NCI-H1694 treated with DMSO at 0.1 percent for 48 hours (cell line): ENCODE measurements at regions not wholly inside any gene's neighbourhood (a gene's known extent, or its start where the extent isn't known, plus 50 kb on each side); places are given as distances from the start of the nearest gene placed in this dataset.
"Not testable (repeated sequence)": the region's sequence is repeated elsewhere in the genome, so short reads cannot be mapped to it uniquely, and the experiment has no call there.

Source experiments
- DNase-seq: peaks from one replicate; lab custom pipeline; 2025; lab: John Stamatoyannopoulos, UW

DNA sequence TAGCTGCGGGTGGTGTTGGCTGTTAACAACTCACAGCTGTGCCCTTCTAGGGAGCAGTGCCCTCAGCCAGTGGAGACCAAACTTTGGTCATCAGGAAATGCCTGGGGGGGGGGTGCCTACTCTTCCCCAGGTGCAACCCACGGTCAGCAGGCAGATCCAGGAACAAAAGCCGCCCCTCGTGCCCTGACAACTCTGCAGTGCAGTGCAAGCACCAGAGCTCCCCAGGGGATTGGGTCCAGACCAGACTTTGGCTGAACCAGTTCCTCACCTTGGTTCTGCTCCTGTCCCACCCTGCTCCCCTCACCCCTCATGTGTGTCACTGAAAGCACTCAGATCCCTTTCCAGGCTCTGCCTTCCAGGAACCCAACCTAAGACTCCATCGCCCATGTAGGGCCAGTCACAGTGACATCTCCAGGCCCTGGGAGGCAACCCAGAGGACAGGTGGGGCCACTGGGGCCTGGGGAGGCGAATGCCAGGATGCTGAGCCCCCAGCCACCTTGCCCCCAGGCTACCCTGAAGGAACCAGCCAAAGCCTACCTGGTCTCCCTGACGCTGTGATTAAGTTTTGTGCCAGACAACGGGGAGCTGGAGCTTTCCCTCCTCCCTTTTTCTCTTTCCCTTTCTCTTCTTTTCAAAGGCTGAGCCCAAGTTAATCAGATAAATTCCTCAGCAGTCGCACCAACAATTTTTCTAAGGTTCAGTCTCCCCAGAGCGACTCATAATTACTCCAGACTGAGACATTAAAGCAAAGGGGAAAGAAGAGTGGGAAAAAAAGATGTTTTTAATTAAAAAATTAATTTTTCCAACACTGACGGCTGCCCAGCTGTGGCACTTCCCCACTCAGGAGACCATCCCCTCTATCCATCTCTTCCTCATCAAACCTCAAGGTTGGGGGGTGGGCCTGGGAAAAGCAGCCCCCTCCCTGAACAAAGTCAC lies 207.5 kb upstream of the LINGO1 start:
- DNase-seq = no peak

DNA sequence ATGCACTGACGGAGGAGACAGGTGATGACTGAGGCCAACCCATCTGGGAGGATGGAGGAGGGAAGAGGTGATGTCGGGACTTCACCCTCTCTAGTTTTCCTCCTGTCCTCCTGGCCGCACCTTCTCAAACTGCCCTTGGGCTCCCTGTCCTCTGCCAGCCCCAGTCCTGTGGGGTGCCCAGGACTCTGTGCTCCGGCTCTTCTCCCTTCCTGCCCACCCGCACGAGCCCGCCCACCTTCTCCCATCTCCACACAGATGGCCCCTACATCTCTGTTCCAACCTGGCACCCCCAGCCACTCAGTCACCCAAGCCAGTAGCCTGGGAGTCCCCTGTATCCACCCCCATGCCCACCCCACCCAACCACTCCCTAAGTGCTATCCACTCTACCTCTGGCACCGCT lies 206.7 kb upstream of the LINGO1 start:
- DNase-seq = no peak

DNA sequence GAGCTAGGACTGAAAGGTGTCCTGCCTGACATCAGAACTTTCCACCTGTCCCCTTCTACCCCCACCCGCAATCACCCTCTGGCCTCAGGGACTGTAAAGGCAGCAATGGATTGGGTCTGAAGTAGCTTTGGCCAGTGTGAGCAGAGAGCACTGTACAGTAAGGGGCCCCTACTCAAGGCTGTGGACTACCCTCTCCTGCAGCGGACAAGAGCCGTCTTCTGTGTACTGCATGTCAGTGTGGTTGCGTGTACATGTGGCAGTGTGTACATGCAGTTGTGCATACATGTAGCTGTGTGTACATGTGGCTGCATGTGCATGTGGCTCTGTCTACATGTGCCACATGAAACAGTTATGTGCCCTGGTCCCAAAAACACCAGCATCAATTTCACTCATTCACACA lies 205.9 kb upstream of the LINGO1 start:
- DNase-seq = no peak

DNA sequence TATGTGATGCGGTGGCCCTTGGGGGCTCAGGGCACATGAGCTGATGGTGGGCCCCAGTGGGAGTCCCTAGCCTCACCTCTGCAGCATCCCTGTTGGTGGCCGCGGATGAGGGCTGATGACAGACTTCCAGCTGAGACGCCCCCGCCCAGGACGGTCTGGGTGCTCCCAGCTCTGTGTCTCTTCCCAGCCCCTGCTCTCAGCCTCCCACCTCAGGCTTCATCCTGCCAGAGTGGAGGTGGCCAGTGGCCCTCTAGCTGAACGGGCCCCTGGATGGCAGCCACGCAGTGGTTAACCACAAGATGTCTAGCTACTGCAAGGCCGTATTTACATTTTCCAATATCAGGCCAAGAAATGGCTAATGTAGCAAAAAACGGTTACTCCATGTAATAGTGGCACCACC lies 205.3 kb upstream of the LINGO1 start:
- no peak for DNase-seq

DNA sequence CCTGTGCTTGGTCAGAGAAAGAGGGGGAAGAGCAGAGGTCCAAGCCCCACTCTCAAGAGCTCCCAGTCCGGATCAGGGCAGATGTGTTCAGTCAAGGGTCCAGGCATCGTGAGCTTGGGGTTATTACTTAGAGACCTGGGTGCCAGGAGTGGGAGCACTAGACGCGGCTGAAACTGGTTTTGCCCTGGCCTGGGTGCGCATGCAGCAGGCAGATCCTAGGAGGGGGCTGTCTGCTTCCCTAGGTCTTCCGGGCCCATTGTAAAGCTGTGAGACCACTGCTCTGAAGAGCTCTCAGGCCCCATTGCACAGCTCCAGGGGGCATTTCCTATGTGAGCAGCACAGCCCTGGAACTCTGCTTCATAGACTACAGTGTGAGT lies 204.9 kb upstream of the LINGO1 start:
- DNase-seq = no peak

DNA sequence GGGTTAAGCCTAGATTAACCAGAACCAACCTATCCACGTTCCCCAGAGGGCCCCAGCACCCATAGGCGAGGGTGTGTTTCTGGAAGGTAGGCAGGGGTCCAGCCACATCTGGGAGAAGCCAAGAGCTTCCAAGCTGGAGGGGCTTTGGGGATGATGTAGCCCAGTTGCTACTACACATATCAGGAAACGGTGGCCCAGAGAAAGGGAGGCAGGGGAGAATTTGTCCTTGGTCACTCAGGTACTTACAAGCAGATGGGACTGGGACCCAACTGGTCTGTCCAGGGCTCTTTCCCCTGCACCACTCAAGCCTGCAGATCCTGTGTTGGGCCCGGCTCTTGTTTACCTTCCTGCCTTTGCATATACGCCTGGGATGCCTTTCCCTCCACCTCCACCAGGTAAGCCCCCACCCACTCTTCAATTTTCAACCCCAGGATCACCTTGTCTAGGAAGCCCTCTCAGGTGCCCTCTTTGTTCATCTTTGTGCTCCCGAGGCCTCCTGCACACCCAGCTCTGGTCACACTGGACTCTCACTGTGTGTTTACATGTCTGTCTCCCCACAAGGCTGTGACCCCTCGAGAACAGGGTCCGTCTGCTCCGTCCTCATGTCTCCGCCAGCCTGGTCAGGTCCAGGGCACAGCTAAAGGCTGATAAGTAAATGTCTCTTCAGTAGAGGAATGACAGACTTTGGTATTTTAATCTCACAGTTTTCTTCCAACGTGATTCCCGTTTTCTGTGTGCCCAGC lies 204.4 kb upstream of the LINGO1 start:
- no peak for DNase-seq

DNA sequence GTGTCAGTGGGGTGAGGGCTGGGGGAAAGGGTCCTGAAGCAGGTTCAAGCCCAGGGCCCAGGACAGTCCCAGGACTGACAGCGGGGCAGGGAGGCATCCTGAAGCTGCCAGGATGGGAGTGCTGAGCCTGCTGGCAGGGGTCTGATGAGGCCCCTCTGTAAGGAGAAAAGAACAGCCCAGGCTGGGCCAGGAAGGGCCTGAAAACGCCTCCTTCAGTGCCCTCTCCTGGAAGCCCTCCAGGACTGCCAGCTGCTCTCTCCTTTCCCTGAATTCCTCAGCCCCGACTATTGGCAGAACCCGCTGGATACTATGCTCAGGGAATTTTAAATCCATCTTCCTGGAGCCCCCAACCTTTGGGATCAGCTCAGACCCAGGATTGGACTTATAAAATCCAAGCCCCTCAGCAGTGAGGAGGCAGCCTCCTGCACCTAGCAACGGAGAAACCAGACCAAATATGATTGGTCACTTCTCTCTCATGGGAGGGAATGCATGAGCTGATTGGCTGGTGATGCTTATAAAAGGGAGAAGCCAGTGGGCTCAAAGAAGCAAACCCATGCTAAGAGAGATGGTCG lies 203.5 kb upstream of the LINGO1 start:
- no peak for DNase-seq

DNA sequence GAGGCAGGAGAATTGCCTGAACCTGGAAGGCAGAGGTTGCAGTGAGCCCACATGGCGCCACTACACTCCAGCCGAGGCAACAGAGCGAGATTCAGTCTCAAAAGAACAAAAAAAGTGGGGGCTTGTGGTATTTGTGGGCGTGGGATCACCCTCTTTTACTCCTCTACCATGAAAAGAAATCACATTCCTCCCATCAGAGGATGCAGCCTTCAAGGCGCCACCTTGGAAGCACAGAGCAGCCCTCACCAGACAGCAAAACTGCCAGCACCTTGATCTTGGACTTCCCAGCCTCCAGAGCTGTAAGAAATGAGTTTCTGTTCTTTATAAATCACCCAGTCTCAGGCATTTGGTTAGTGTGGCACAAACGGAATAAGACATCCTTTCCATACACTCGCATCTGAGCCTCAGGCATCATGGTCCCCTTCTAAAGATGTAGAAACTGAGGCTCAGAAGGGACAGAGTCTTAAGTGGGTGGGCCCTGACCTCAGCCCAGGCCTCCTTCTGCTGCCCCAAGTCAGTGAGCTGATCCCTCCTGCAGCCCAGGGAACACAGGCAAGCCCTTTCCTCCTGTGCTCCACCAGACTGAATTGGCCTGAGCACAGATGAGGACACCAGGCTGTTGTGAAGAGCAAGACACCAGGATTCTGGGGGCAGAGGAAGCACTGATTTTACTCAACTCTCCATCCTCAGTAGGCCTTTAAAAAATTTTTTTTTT lies 201.7 kb upstream of the LINGO1 start:
- DNase-seq = no peak

DNA sequence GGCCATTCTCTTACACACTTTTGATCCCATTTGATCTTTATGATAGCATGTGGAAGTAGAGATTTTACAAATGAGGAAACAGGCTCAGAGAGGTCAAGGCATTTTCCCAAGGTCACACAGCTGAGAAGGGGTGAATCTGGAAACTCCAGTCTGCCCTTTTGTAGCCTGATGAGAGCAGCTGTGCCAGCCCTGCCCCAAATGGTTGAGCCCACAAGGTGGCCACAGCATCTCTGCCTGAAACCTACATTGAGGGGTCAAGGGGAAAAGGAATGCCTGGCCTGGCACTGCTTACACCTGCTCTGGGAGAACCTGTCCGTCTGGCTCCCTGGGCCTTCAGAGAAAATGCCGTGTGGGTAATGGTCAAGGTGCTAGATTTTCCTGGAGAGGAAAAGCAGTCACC lies 200.2 kb upstream of the LINGO1 start:
- no peak for DNase-seq

DNA sequence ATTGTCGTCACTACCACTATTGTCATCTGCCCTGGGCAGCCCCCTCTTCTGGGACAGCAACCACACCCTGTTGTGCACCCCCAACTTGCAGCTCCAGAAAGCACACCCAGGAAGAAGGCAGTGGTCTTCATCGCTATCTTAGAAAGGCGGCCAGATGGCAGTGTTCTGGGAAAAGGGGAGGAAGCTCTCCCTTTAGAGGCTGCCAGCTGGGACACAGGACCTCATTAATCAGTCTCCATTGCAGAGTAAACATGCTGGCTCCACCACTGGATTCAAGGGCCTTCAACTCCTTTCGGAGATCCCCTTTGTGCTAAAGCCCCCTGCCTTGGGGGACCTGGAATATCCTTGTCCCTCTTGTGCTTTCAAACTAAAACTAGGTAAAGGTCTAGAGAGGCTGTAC lies 199.3 kb upstream of the LINGO1 start:
- DNase-seq = peak; percentile 75

DNA sequence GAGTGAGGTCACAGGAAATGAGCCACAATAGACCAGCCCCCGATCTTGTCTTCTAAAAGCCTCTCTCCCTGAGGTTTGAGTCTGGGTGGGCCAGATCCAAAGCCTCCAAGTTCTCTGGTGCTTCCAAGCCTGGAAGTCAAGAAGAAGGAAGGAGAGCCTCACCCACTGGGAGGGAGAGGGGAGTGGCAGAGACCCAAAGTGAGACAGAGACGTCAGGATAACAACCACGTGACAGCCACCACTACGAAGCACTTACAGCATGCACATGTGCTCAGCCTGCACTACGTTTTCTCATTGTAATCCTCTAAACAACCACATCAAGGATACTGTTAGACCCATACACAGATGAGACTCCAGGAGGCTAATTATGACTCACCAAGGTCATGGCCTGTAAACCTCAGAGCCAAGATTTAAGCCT lies 197.3 kb upstream of the LINGO1 start:
- no peak for DNase-seq

DNA sequence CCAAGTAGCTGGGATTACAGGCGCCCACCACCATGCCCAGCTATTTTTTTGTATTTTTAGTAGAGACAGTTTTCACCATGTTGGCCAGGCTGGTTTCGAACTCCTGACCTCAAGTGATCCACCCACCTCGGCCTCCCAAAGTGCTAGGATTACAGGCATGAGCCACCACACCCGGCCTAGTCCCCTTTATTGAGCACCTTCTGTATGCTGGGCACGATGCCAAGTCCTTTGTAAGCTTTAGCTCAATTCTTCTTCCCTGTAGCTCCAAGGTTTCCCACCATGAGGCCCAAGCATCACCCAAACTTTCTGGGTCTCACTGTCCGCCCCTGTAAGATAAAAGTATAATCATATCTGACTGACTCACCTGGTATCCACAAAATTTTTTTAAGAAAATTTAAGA lies 196.6 kb upstream of the LINGO1 start:
- not testable (repeated sequence) for DNase-seq

DNA sequence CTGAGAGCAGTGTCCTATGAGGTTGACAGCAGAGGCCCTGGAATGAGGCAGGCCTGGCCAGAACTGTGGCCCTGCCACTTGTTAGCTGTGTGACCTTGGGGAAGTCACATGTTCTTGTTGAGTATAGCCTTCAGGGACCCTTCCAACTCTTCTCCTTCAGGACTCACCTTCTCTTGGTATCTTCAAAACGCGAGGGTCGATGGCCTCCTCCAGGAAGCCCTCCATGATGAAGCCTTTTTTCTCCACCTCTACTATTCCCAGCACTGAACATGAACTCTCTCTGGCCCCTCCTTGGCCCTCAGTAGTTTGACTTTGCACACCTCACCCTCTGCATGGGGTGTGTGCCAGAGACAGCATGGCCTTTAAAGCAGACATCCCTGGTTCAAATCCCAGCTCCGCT lies 195.1 kb upstream of the LINGO1 start:
- no peak for DNase-seq

DNA sequence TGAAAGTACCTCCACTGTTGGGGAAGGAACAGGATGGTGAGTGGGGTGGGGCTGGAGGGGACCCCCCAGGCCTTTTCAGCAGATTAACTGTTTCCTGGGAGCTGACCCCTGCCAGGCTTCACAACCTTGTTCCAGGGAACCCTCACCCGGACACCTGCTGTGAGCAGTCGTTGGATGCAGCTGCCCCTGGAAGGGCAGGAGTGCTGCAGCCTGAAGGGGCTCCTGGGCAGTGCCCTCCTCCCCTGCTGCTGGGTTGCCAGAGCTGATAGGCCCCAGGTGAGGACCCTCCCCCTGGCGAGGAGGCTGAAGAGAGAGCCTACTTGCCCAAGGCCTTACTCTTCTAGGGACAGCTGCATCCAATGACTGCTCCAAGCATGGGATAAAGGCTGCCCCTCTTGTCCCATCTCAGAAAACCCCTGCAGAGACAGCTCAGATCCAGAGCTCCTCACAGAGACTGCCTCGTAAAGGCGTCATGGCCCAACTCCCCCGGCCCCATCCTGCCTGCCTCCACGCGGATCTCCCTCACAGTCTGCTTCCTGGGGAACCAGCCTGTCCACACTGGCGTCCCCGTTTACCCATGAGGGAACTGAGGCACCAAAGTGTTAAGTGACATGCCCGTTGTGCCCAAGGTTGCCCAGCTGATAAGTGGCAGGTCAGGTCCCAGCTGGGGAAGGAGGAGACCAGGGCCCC lies 193.4 kb upstream of the LINGO1 start:
- DNase-seq = no peak

DNA sequence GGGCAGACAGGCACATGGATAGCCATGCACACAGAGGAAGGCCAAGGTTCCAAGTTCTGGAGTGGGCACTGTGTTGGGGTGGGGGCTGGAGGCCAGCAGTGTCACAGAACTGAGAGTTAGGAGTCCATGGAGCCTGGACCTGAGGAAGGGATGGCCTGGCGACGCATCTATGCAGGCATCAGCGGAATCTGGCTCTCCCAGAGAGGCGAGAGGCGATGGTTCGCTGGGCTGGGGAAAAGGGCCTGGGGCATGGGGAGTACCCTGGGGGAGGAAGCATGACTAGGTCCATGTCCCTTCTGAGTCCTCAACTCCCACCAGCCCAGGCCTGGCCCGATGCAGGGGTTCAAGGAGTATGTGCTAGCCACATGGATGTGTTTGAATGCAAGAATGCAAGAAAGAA lies 192.8 kb upstream of the LINGO1 start:
- no peak for DNase-seq

DNA sequence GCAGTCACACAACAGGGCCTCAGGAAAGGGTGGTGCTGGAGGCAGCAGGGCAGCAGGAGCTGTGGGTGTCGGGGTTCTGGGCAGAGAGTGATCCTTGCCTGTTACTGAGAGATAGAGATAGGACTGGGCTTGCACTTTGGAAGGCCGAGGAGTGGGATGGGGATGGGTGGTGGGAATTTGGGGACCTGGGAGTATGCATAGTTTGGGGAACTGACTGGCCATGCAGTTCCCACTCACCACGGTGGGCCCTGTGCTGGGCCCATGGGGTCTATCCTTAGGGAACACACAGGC lies 192.5 kb upstream of the LINGO1 start:
- DNase-seq = no peak

DNA sequence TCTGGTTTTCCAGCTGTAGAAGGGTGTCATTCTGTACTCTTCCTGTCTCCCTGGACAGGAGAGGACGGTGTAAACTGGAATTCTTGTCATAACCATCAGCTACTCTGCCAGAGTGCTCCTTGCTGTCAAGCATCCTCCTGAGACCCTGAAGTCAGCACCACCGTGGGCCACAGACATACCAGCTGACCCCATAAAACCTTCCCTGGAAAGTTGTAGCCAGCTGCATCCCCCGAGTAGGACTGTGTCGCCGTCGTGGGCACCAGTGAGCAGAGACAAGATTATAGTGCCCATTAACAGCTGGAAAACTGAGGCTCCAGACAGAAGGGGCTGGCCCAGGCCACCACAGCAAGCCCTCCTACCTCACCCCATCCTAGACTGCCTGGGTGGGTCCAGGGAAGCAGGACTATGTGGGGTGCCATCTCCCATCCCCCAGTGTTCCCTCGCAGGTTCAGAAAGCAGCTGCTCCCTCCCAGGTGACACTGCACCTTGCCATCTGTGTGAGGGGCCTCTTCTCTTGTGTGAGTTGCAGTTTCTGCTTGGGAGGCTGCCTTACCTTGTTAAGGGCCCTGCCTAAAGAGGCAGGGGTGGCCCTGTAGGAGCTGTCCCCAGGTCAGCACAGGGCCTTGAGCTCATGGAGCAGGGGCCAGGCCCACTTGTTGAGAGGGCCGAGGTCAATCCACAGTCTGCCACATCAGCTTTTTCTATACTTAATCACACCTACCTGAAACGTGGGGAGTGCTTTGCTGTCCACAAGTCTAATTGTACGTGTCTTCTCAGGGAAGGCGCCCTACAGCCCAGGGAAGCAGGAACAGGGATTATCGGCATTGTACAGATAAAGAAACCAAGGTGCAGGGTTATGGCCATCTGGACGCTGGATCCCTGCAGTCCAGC lies 191.9 kb upstream of the LINGO1 start:
- DNase-seq = no peak

DNA sequence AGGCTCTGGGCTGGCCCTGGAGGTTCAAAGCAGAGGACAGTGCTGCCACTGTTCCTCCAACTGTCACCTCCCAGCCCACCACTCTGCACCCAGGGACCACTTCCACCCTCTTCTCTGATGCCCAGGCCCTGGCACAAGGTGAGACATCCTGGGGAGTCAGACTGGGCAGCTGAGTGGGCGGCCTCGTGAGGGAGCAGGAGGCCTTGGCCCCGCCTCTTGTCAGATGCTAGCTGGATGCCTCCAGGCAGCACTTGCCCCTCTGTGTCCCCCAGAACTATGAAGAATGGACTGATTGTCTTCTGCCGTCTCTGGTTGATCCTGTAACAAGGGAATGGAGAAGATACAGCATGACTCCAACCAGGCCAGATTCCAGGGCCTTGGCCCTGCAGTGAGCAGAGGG lies 191.0 kb upstream of the LINGO1 start:
- no peak for DNase-seq

DNA sequence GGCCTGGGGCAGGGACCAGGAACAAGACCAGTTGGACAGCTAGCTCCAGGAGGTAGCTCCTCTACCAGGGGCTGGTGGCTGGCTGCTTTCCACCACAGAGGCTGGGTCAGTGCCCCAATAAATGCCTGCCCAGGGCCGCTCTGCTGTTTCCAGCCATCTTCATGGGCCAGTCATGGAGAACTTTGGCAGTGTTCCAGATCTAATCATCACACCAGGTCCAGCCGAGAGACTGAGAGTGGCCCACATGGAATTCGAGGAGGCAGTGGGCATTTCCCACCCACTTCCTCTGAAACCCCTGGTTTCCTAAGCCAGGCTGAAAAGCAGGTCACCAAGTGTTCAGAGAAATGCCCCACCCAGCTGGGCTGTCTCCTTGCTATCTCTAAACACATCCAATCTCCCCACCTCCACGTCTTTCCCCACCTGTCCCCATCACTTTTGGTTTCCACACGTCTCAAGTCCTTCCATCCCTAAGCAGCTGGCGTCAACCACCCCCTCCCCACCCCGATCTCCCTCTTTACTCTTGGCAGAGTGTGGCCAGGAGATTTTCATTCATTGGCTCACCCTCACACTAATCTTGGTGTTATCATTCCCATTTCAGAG lies 190.0 kb upstream of the LINGO1 start:
- no peak for DNase-seq

DNA sequence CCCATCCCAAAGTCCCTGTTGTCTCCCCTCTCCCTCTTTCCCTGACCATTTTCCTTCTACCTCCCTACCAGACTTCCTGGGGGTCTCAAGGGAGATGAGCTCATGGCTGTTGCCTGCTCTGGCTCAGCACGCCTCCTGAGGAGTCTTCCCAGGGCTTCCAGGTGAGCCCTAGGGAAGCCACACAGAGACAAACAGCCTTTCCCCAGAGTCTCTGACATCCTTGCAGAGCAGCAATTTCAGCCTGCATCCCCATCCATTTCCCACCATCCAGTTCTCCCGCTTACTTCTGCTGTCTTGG lies 189.2 kb upstream of the LINGO1 start:
- no peak for DNase-seq
